KMS-11 (cell line): ENCODE measurements at regions not wholly inside any gene's neighbourhood (a gene's known extent, or its start where the extent isn't known, plus 50 kb on each side); places are given as distances from the start of the nearest gene placed in this dataset.

Experiments used
- H2AFZ ChIP-seq: fragments of 200-600 bp; sonication (generic); 2 replicates; pipeline ENCODE4 v1.6.1; 2016; ENCODE audit warnings: antibody characterized with exemption, mixed run types, low read depth
- H3K27ac ChIP-seq: fragments of 200-600 bp; sonication (generic); 2 replicates; pipeline ENCODE4 v1.6.1; 2016; ENCODE audit warnings: mild to moderate bottlenecking, mixed run types
- H3K27me3 ChIP-seq: fragments of 200-600 bp; sonication (generic); 2 replicates; pipeline ENCODE4 v1.6.1; 2017; ENCODE audit warnings: mild to moderate bottlenecking, low read depth, mixed run types, moderate library complexity; ENCODE audit not compliant: insufficient read depth
- H3K36me3 ChIP-seq: fragments of 200-600 bp; sonication (generic); 2 replicates; pipeline ENCODE4 v1.6.1; 2017; ENCODE audit warnings: mild to moderate bottlenecking, mixed run types; ENCODE audit not compliant: insufficient read depth
- H3K4me1 ChIP-seq: fragments of 200-600 bp; sonication (generic); 2 replicates; pipeline ENCODE4 v1.6.1; 2016; ENCODE audit warnings: mild to moderate bottlenecking, low read depth, mixed run types; ENCODE audit not compliant: poor library complexity, severe bottlenecking
- H3K4me2 ChIP-seq: fragments of 200-600 bp; sonication (generic); 2 replicates; pipeline ENCODE4 v1.7.0; 2016; ENCODE audit warnings: mild to moderate bottlenecking, mixed run types
- H3K4me3 ChIP-seq: fragments of 200-600 bp; sonication (generic); IDR thresholded peaks from 2 replicates; pipeline ENCODE4 v1.6.1; 2017; ENCODE audit warnings: low read depth, low read length, mixed read lengths; ENCODE audit not compliant: insufficient read depth
- H3K79me2 ChIP-seq: fragments of 200-600 bp; sonication (generic); 2 replicates; pipeline ENCODE4 v1.6.1; 2016; ENCODE audit warnings: low read depth, mixed run types; ENCODE audit not compliant: insufficient read depth
- H3K9ac ChIP-seq: fragments of 200-600 bp; sonication (generic); 2 replicates; pipeline ENCODE4 v1.6.1; 2016; ENCODE audit warnings: mild to moderate bottlenecking, mixed run types
- H4K20me1 ChIP-seq: fragments of 200-600 bp; sonication (generic); 2 replicates; pipeline ENCODE4 v1.6.1; 2016; ENCODE audit warnings: mild to moderate bottlenecking, mixed run types; ENCODE audit not compliant: insufficient read depth
- TF ChIP-seq, protein P1 (sequence below): fragments of 200-600 bp; sonication (generic); conservative IDR thresholded peaks from 2 replicates; pipeline ENCODE4 v1.6.1; 2017; ENCODE audit warnings: low read depth, mild to moderate bottlenecking, antibody characterized with exemption, low read length, moderate library complexity, mixed read lengths

DNA sequence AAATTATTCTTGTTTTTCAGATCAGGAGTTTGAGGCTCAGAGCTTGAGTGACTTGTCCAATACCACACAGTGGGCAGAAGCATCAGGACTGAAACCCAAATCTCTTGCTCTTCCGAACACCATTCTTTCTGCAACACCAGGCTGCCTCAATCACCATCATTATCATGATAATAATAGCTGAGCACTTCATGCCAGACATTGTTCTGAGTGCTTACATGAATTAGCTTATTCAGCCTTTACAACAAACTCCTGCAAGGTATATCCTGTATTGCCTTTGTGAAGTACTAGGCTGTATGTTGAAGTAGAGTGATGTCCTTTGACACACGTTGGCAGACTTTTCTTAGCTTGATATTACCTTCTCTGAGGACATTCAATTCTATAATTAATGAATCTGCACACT lies 257.4 kb upstream of the ATP2B1 start:
- no peak overlapping the region for H3K4me2 ChIP-seq
- H3K9ac ChIP-seq: no peak overlapping the region
- no peak overlapping the region for H3K27ac ChIP-seq
- no peak overlapping the region for H3K4me3 ChIP-seq
- H3K27me3 ChIP-seq: no peaks in the 10 kb centered on the region
- H3K79me2 ChIP-seq: no peaks in the 10 kb centered on the region
- no peak overlapping the region for H2AFZ ChIP-seq
- no peaks in the 10 kb centered on the region for H3K36me3 ChIP-seq
- H4K20me1 ChIP-seq: no peaks in the 10 kb centered on the region
- H3K4me1 ChIP-seq: no peaks in the 10 kb centered on the region
- TF ChIP-seq, protein P1, sequence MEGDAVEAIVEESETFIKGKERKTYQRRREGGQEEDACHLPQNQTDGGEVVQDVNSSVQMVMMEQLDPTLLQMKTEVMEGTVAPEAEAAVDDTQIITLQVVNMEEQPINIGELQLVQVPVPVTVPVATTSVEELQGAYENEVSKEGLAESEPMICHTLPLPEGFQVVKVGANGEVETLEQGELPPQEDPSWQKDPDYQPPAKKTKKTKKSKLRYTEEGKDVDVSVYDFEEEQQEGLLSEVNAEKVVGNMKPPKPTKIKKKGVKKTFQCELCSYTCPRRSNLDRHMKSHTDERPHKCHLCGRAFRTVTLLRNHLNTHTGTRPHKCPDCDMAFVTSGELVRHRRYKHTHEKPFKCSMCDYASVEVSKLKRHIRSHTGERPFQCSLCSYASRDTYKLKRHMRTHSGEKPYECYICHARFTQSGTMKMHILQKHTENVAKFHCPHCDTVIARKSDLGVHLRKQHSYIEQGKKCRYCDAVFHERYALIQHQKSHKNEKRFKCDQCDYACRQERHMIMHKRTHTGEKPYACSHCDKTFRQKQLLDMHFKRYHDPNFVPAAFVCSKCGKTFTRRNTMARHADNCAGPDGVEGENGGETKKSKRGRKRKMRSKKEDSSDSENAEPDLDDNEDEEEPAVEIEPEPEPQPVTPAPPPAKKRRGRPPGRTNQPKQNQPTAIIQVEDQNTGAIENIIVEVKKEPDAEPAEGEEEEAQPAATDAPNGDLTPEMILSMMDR: no peak

- H3K4me2 ChIP-seq: no peak overlapping the region
- H3K4me3 ChIP-seq: no peak overlapping the region
- no peaks in the 10 kb centered on the region for H3K36me3 ChIP-seq
- no peak overlapping the region for H3K27ac ChIP-seq
- no peaks in the 10 kb centered on the region for H3K4me1 ChIP-seq
- no peaks in the 10 kb centered on the region for H3K27me3 ChIP-seq
- H3K9ac ChIP-seq: no peak overlapping the region
- H4K20me1 ChIP-seq: no peaks in the 10 kb centered on the region
- H3K79me2 ChIP-seq: no peaks in the 10 kb centered on the region
- no peak overlapping the region for H2AFZ ChIP-seq
- TF ChIP-seq, protein P1: 0 out of 2 replicates have a peak, but pooled peaks have one; percentile 22
These were observed 254.0 kb upstream of the ATP2B1 start for GRCh38 chr12:89962648-89963047.

DNA sequence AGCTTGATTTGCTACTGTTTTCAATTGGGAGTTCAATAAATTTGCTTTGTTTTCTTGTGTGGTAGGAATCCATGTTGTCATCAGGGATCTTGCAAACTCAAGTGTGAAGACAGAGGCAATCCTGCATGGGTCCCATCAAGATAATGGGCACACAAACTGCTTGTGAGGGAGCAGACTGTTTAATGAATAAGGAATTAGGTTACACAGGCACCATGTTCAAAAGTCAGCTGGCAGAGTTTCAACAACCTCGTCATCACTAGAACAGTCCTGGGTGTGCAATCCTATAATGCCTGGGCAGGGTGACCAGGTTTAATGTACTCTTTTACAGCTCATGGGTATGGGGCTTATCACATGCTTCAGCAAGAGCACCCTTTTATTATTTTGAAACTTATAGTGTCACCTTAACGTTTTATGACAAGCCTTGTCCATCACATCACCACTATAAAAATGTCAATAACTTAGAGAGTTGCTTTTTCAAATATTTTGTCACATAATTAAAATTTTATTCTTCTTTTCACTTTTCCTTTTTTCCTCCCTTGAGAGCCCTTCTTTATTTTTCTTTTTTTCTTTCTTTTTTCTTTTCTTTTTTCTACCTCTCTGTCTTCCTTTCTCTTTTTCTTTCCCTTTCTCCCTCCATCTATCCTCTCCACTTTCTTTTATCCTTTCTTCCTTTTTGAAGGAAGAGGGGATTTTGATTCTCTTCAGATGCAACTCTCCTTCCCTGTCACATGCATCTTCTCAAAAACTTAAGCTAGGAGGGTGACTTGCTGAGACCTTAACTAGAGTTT lies 252.2 kb upstream of the ATP2B1 start:
- Histone ChIP-seq H3K27me3 (no peaks in the 10 kb centered on the region), H4K20me1 (no peaks in the 10 kb centered on the region), H3K4me2 (no peak overlapping the region), H3K27ac (no peak overlapping the region), H3K9ac (no peak overlapping the region), H3K4me3 (no peak overlapping the region), H2AFZ (no peak overlapping the region), H3K36me3 (no peaks in the 10 kb centered on the region), H3K4me1 (no peaks in the 10 kb centered on the region), H3K79me2 (no peaks in the 10 kb centered on the region)
- TF ChIP-seq, protein P1: no peak

DNA sequence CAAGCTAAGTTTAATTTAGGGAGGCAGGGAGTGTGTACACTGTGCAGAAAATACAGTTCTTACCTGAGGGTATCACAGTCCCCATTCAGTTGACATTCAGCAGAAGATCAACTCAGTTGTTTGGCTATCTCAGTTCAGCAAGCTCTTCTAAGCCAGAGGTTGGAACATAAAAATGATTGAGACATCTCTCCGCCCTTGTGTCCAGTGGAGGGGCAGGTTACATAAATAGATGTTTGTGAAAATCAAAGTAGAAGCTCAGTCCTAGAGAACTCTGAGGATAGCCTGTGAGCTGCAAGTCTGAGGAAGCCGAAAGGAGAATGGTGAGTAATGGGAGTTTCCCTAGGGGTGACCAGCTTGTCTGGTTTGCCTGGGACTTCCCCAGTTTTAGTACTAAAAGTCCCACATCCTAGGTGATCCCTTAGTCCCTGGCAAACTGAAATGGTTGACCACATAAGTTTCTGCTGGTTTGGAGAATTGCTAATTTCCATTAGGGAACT lies 251.4 kb upstream of the ATP2B1 start:
- no peaks in the 10 kb centered on the region for H3K79me2 ChIP-seq
- H2AFZ ChIP-seq: no peak overlapping the region
- TF ChIP-seq, protein P1: no peak
- H3K4me3 ChIP-seq: no peak overlapping the region
- no peaks in the 10 kb centered on the region for H4K20me1 ChIP-seq
- no peaks in the 10 kb centered on the region for H3K36me3 ChIP-seq
- H3K4me1 ChIP-seq: no peaks in the 10 kb centered on the region
- H3K4me2 ChIP-seq: no peak overlapping the region
- H3K27me3 ChIP-seq: no peaks in the 10 kb centered on the region
- no peak overlapping the region for H3K9ac ChIP-seq
- H3K27ac ChIP-seq: no peak overlapping the region
